ENCODE measurements at regions not wholly inside any gene's neighbourhood (a gene's known extent, or its start where the extent isn't known, plus 50 kb on each side); places are given as distances from the start of the nearest gene placed in this dataset.

- no peak for TF ChIP-seq CHD7 (IDR thresholded peaks at IDR 0.05; ENCODE audit: insufficient replicate concordance, low read length)
- TF ChIP-seq TAF7 (optimal IDR thresholded peaks at IDR 0.05; ENCODE audit: borderline replicate concordance, low read depth, low read length): no peak
- no peak for TF ChIP-seq GTF2F1 (IDR thresholded peaks at IDR 0.05; ENCODE audit: borderline replicate concordance, low read depth, low read length)
- TF ChIP-seq BRCA1 (IDR thresholded peaks at IDR 0.05; ENCODE audit: low read depth, low read length): no peak
- no peak for TF ChIP-seq ASH2L (IDR thresholded peaks at IDR 0.05; ENCODE audit: low read length)
- TF ChIP-seq CTCF (IDR thresholded peaks at IDR 0.05; ENCODE audit: control extremely low read depth in 1 of 3, insufficient read depth in 1 of 3, low read depth in 1 of 3, low read length in 3 of 3): no peak
- no peak for TF ChIP-seq E2F6 (IDR thresholded peaks at IDR 0.05)
- TF ChIP-seq EZH2 (IDR thresholded peaks at IDR 0.05; ENCODE audit: low read depth, low read length, severe bottlenecking): no peak
Observed at GRCh38 chr7:22611758-22612079, 111.7 kb upstream of the STEAP1B start (continued).
